ENCODE measurements at regions not wholly inside any gene's neighbourhood (a gene's known extent, or its start where the extent isn't known, plus 50 kb on each side); places are given as distances from the start of the nearest gene placed in this dataset.
"Not testable (repeated sequence)": the region's sequence is repeated elsewhere in the genome, so short reads cannot be mapped to it uniquely, and the experiment has no call there.

- not testable (repeated sequence) for H3K9me2 ChIP-seq (replicated peaks; ENCODE audit: low read depth, low read length); H3K9me3 ChIP-seq (ENCODE audit: insufficient read depth, low read depth, low read length); H3K79me2 ChIP-seq (ENCODE audit: insufficient read depth, low read length); H3K9ac ChIP-seq (ENCODE audit: low read depth, low read length, poor library complexity, severe bottlenecking); H3K27me3 ChIP-seq (ENCODE audit: insufficient read depth, low read length, poor library complexity, severe bottlenecking); H3K4me3 ChIP-seq (ENCODE audit: low read length, poor library complexity, severe bottlenecking); H3K36me3 ChIP-seq (ENCODE audit: insufficient read depth, low read length); H2AFZ ChIP-seq (ENCODE audit: low read length); H3K4me1 ChIP-seq (ENCODE audit: insufficient read depth, low read length, poor library complexity, severe bottlenecking); H3K4me2 ChIP-seq (ENCODE audit: low read depth, low read length, poor library complexity, severe bottlenecking); H4K20me1 ChIP-seq (ENCODE audit: insufficient read depth, low read length, poor library complexity, severe bottlenecking); H3F3A ChIP-seq (ENCODE audit: low read depth)
- peak; percentile 28; the same call in 1 of the 2 replicates for TF ChIP-seq CTCF (conservative IDR thresholded peaks at IDR 0.05; ENCODE audit: low read length)
Observed at GRCh38 chr13:108074429-108074828, 140.9 kb downstream of the LIG4 start.

GRCh38 chr13:108070925-108071324 is 144.4 kb downstream of the LIG4 start:
- H3K36me3 ChIP-seq (ENCODE audit: insufficient read depth, low read length): no peaks in the 10 kb centered on the region
- no peak overlapping the region for H3K9ac ChIP-seq (ENCODE audit: low read depth, low read length, poor library complexity, severe bottlenecking)
- no peak overlapping the region for H2AFZ ChIP-seq (ENCODE audit: low read length)
- H3K4me1 ChIP-seq (ENCODE audit: insufficient read depth, low read length, poor library complexity, severe bottlenecking): no peaks in the 10 kb centered on the region
- H3K9me2 ChIP-seq (replicated peaks; ENCODE audit: low read depth, low read length): no peaks in the 10 kb centered on the region
- TF ChIP-seq CTCF (conservative IDR thresholded peaks at IDR 0.05; ENCODE audit: low read length) (no peak), EZH2phosphoT487 (IDR thresholded peaks at IDR 0.05; ENCODE audit: borderline replicate concordance) (no peak)
- H3F3A ChIP-seq (ENCODE audit: low read depth): no peaks in the 10 kb centered on the region
- H3K27me3 ChIP-seq (ENCODE audit: insufficient read depth, low read length, poor library complexity, severe bottlenecking): no peaks in the 10 kb centered on the region
- no peak overlapping the region for H3K4me3 ChIP-seq (ENCODE audit: low read length, poor library complexity, severe bottlenecking)
- H3K9me3 ChIP-seq (ENCODE audit: insufficient read depth, low read depth, low read length): no peaks in the 10 kb centered on the region
- H3K4me2 ChIP-seq (ENCODE audit: low read depth, low read length, poor library complexity, severe bottlenecking): no peak overlapping the region
- H3K79me2 ChIP-seq (ENCODE audit: insufficient read depth, low read length): no peaks in the 10 kb centered on the region
- no peaks in the 10 kb centered on the region for H4K20me1 ChIP-seq (ENCODE audit: insufficient read depth, low read length, poor library complexity, severe bottlenecking)

- Histone ChIP-seq H3K9me3 (ENCODE audit: insufficient read depth, low read depth, low read length) (no peaks in the 10 kb centered on the region), H3K4me3 (ENCODE audit: low read length, poor library complexity, severe bottlenecking) (no peak overlapping the region), H2AFZ (ENCODE audit: low read length) (no peak overlapping the region), H3K9ac (ENCODE audit: low read depth, low read length, poor library complexity, severe bottlenecking) (no peak overlapping the region), H3K9me2 (replicated peaks; ENCODE audit: low read depth, low read length) (no peaks in the 10 kb centered on the region), H4K20me1 (ENCODE audit: insufficient read depth, low read length, poor library complexity, severe bottlenecking) (no peaks in the 10 kb centered on the region), H3K79me2 (ENCODE audit: insufficient read depth, low read length) (no peaks in the 10 kb centered on the region), H3F3A (ENCODE audit: low read depth) (no peaks in the 10 kb centered on the region), H3K4me2 (ENCODE audit: low read depth, low read length, poor library complexity, severe bottlenecking) (no peak overlapping the region), H3K27me3 (ENCODE audit: insufficient read depth, low read length, poor library complexity, severe bottlenecking) (no peaks in the 10 kb centered on the region), H3K36me3 (ENCODE audit: insufficient read depth, low read length) (no peaks in the 10 kb centered on the region), H3K4me1 (ENCODE audit: insufficient read depth, low read length, poor library complexity, severe bottlenecking) (no peaks in the 10 kb centered on the region)
- TF ChIP-seq CTCF (conservative IDR thresholded peaks at IDR 0.05; ENCODE audit: low read length) (no peak), EZH2phosphoT487 (IDR thresholded peaks at IDR 0.05; ENCODE audit: borderline replicate concordance) (no peak)
Observed at GRCh38 chr13:108070491-108070890, 144.8 kb downstream of the LIG4 start.
